Cardiac muscle cell (in vitro differentiated cells and primary cell): ENCODE measurements at regions not wholly inside any gene's neighbourhood (a gene's known extent, or its start where the extent isn't known, plus 50 kb on each side); places are given as distances from the start of the nearest gene placed in this dataset.

Source experiments
- DNase-seq, 2 donors: peaks; one replicate each; pipeline versions ENCODE4 v3.0.0 to v3.0.0-alpha.2; 2010 to 2017; ENCODE audit warnings: low read depth in 1 of 2, low spot score in 1 of 2
- H3K27ac ChIP-seq: fragments of 200-600 bp; sonication (generic); 2 replicates; pipeline ENCODE4 v1.5.1; 2016
- H3K27me3 ChIP-seq: fragments of 200-600 bp; sonication (generic); 2 replicates; pipeline ENCODE4 v1.6.0; 2016; ENCODE audit warnings: control low read depth
- H3K36me3 ChIP-seq: fragments of 200-600 bp; sonication (generic); 2 replicates; pipeline ENCODE4 v1.5.1; 2016; ENCODE audit warnings: control low read depth
- H3K4me1 ChIP-seq: fragments of 200-600 bp; sonication (generic); 2 replicates; pipeline ENCODE4 v1.8.1; 2017; ENCODE audit warnings: low read depth, mild to moderate bottlenecking, mixed run types
- H3K4me3 ChIP-seq: fragments of 200-600 bp; sonication (generic); 2 replicates; pipeline ENCODE4 v1.5.1; 2016; ENCODE audit warnings: mild to moderate bottlenecking
- H3K9me3 ChIP-seq: fragments of 200-600 bp; sonication (generic); 2 replicates; pipeline ENCODE4 v1.5.1; 2017; ENCODE audit warnings: low read depth, mild to moderate bottlenecking, control low read depth
- CTCF ChIP-seq: IDR thresholded peaks from 2 replicates; pipeline ENCODE4 v1.5.1; 2012; ENCODE audit warnings: low read depth, mild to moderate bottlenecking, low read length

GRCh38 chr4:15294202-15294601 lies 133.6 kb upstream of the C1QTNF7 start:
- Histone ChIP-seq H3K9me3 (no peaks in the 10 kb centered on the region), H3K36me3 (no peaks in the 10 kb centered on the region), H3K4me1 (no peaks in the 10 kb centered on the region), H3K27ac (no peak overlapping the region), H3K4me3 (no peak overlapping the region), H3K27me3 (no peaks in the 10 kb centered on the region)
- no peak for DNase-seq
- TF ChIP-seq CTCF: no peak

- no peak for DNase-seq
- Histone ChIP-seq H3K27ac (no peak overlapping the region), H3K27me3 (no peaks in the 10 kb centered on the region), H3K4me3 (no peak overlapping the region), H3K36me3 (no peaks in the 10 kb centered on the region), H3K9me3 (no peaks in the 10 kb centered on the region), H3K4me1 (no peaks in the 10 kb centered on the region)
- TF ChIP-seq CTCF: no peak
Measured at GRCh38 chr4:15294832-15295231, 133.0 kb upstream of the C1QTNF7 start.

- no peaks in the 10 kb centered on the region for H3K4me1 ChIP-seq
- no peaks in the 10 kb centered on the region for H3K27me3 ChIP-seq
- H3K36me3 ChIP-seq: no peaks in the 10 kb centered on the region
- no peak for TF ChIP-seq CTCF
- H3K4me3 ChIP-seq: no peak overlapping the region
- no peak overlapping the region for H3K27ac ChIP-seq
- DNase-seq: no peak
- H3K9me3 ChIP-seq: no peaks in the 10 kb centered on the region
Measured at GRCh38 chr4:15295421-15296162, 132.2 kb upstream of the C1QTNF7 start.

DNA sequence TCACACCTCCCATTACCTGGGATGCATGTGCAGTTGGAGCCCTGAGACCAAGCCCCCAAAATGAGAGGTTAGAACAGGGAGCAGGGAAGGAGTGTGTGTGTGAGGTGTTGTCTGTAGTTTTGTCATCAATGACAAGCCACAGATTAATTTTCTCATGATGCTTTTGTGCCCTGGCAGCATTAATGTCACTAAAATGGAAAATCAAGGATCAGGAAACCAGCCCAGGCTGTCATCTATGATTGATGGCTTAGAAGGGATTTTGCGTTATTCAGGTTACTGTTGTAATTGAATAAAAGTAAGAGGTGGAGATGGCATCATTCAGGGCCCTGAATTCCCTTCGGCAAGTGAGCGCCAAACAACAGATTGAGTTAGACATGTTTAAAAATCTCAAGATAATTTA lies 130.5 kb upstream of the C1QTNF7 start:
- H3K27me3 ChIP-seq: no peaks in the 10 kb centered on the region
- no peaks in the 10 kb centered on the region for H3K36me3 ChIP-seq
- no peak for DNase-seq
- no peak for TF ChIP-seq CTCF
- H3K27ac ChIP-seq: no peak overlapping the region
- no peaks in the 10 kb centered on the region for H3K9me3 ChIP-seq
- no peaks in the 10 kb centered on the region for H3K4me1 ChIP-seq
- no peak overlapping the region for H3K4me3 ChIP-seq

DNA sequence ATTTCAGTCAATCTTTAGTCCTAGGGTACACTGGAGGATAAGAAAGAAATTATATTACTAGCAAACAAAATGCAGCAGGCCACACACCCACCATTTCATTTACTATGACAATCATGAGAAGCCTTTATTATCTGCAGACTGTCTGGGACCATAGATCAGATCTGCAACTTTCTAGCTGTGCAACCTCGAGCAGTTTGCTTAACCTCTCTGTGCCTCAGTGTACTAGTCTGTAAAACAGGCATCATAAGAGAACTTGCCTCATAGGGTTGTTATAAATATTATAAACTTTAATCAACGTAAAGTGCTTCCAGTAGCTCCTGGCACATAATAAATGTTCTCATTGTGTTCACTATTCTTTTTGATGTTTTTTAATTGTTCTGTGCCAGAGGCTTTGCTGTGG lies 128.2 kb upstream of the C1QTNF7 start:
- Histone ChIP-seq H3K27me3 (no peaks in the 10 kb centered on the region), H3K4me1 (no peaks in the 10 kb centered on the region), H3K4me3 (no peak overlapping the region), H3K9me3 (no peaks in the 10 kb centered on the region), H3K36me3 (no peaks in the 10 kb centered on the region), H3K27ac (no peak overlapping the region)
- TF ChIP-seq CTCF: no peak
- no peak for DNase-seq
